HCT116 (cell line): ENCODE measurements at regions not wholly inside any gene's neighbourhood (a gene's known extent, or its start where the extent isn't known, plus 50 kb on each side); places are given as distances from the start of the nearest gene placed in this dataset.

ENCODE experiments used
- ATAC-seq: fragments of 200-7000 bp; cut with Tn5 transposase; 2 replicates; pipeline ENCODE4 v1.9.1; 2020; ENCODE audit warnings: mild to moderate bottlenecking, moderate library complexity
- BruUV-seq: library from RNA; stranded (reverse); fragments of 400-500 nt; replicated peaks from 2 replicates; lab custom pipeline; 2021; lab: Mats Ljungman, UMichigan
- CTCF ChIA-PET: fragments of 300-600 bp; sonication (Branson Sonifier 250); formaldehyde crosslinking; loops from one replicate; lab custom pipeline; 2021; ENCODE audit warnings: antibody characterized with exemption; lab: Charles Lee
- POLR2A ChIA-PET: fragments of 300-600, 350-600 bp; sonication (Branson Sonifier 250); formaldehyde crosslinking; loops from one replicate; lab custom pipeline; 2021; ENCODE audit warnings: antibody characterized with exemption; lab: Charles Lee
- RAD21 ChIA-PET, 2 experiments: fragments of 300-600 bp; sonication (Branson Sonifier 250); formaldehyde crosslinking; loops; one replicate each; lab custom pipeline; 2023; ENCODE audit warnings: low total read pairs in 2 of 2; ENCODE audit not compliant: uncharacterized antibody in 2 of 2, unreplicated experiment in 2 of 2, low non-redundant PET in 1 of 2; lab: Charles Lee
- DNase-seq: peaks from one replicate; pipeline ENCODE4 v3.0.0-alpha.2; 2010; ENCODE audit warnings: low read depth, low spot score
- H2AFZ ChIP-seq: fragments of 200-600 bp; shearing (Covaris generic), sonication (generic); 2 replicates; pipeline ENCODE4 v1.6.1; 2017; ENCODE audit warnings: low read depth, mixed run types, mixed read lengths, antibody characterized with exemption, low read length; ENCODE audit not compliant: poor library complexity, severe bottlenecking
- H3K27ac ChIP-seq: 2 replicates; pipeline ENCODE4 v1.5.1; 2012; ENCODE audit warnings: low read depth, low read length
- H3K27me3 ChIP-seq: fragments of 200-600 bp; sonication (generic); 2 replicates; pipeline ENCODE4 v1.6.1; 2016; ENCODE audit warnings: mixed run types, low read length, mixed read lengths; ENCODE audit not compliant: insufficient read depth
- H3K36me3 ChIP-seq, 2 experiments: fragments of 200-500 bp in 1 of 2; fragments of 200-600 bp in 1 of 2; sonication (Bioruptor generic) in 1 of 2; sonication (generic) in 1 of 2; 2 replicates each; pipeline versions ENCODE4 v1.5.1 to v1.6.1; 2014 to 2016; ENCODE audit warnings: low read length in 2 of 2, inconsistent platforms in 1 of 2, mixed read lengths in 1 of 2, mixed run types in 1 of 2; ENCODE audit not compliant: insufficient read depth in 2 of 2, control insufficient read depth in 1 of 2
- H3K4me1 ChIP-seq, 2 experiments: fragments of 200-600 bp in 1 of 2; sonication (generic) in 1 of 2; 2 replicates each; pipeline versions ENCODE4 v1.5.1 to v1.6.1; 2012 to 2017; ENCODE audit warnings: low read length in 2 of 2, inconsistent platforms in 1 of 2, mild to moderate bottlenecking in 1 of 2, mixed read lengths in 1 of 2, mixed run types in 1 of 2, moderate library complexity in 1 of 2; ENCODE audit not compliant: insufficient read depth in 2 of 2, control insufficient read depth in 1 of 2
- H3K4me2 ChIP-seq: fragments of 200-600 bp; sonication (generic); 2 replicates; pipeline ENCODE4 v1.6.1; 2017; ENCODE audit warnings: mixed run types, low read length, mixed read lengths
- H3K4me3 ChIP-seq, 2 experiments: fragments of 200-600 bp in 1 of 2; sonication (generic) in 1 of 2; replicated peaks in 1 of 2; 2 replicates each; pipeline ENCODE4 v1.5.1; 2011 to 2016; ENCODE audit warnings: low read length in 2 of 2, control low read depth in 1 of 2, low read depth in 1 of 2, mild to moderate bottlenecking in 1 of 2, mixed read lengths in 1 of 2, mixed run types in 1 of 2
- H3K79me2 ChIP-seq: fragments of 200-600 bp; sonication (generic); 2 replicates; pipeline ENCODE4 v1.6.1; 2017; ENCODE audit warnings: mild to moderate bottlenecking, mixed run types, low read length, moderate library complexity, mixed read lengths; ENCODE audit not compliant: insufficient read depth
- H3K9ac ChIP-seq: fragments of 200-600 bp; sonication (generic); 2 replicates; pipeline ENCODE4 v1.6.1; 2016; ENCODE audit warnings: low read length, mixed read lengths
- H3K9me2 ChIP-seq: fragments of 200-600 bp; sonication (generic), shearing (Covaris generic); 2 replicates; pipeline ENCODE4 v1.6.1; 2017; ENCODE audit warnings: mixed run types, mild to moderate bottlenecking, moderate library complexity; ENCODE audit not compliant: insufficient read depth
- H3K9me3 ChIP-seq, 2 experiments: fragments of 200-500 bp in 1 of 2; fragments of 200-600 bp in 1 of 2; sonication (Bioruptor generic) in 1 of 2; sonication (generic) in 1 of 2; 2 replicates each; pipeline ENCODE4 v1.6.1; 2014 to 2017; ENCODE audit warnings: low read length in 2 of 2, mixed read lengths in 2 of 2, inconsistent platforms in 1 of 2, low read depth in 1 of 2, mild to moderate bottlenecking in 1 of 2, mixed run types in 1 of 2, moderate library complexity in 1 of 2; ENCODE audit not compliant: control insufficient read depth in 1 of 2, insufficient read depth in 1 of 2
- H4K20me1 ChIP-seq: fragments of 200-600 bp; sonication (generic), shearing (Covaris generic); 2 replicates; pipeline ENCODE4 v1.6.1; 2017; ENCODE audit warnings: mixed run types, mild to moderate bottlenecking, moderate library complexity; ENCODE audit not compliant: insufficient read depth
- ATF3 ChIP-seq: IDR thresholded peaks from 2 replicates; pipeline ENCODE4 v1.6.1; 2012
- CBX3 ChIP-seq: IDR thresholded peaks from 2 replicates; pipeline ENCODE4 v1.6.1; 2012; ENCODE audit warnings: low read depth
- CEBPB ChIP-seq: IDR thresholded peaks from 2 replicates; pipeline ENCODE4 v1.6.1; 2012; ENCODE audit warnings: low read depth
- EGR1 ChIP-seq: IDR thresholded peaks from 2 replicates; pipeline ENCODE4 v1.6.1; 2012; ENCODE audit warnings: low read depth
- EZH2 ChIP-seq: fragments of 200-600 bp; sonication (generic); IDR thresholded peaks from 2 replicates; pipeline ENCODE4 v1.6.1; 2017; ENCODE audit warnings: antibody characterized with exemption, mixed run types
- FOSL1 ChIP-seq: IDR thresholded peaks from 2 replicates; pipeline ENCODE4 v1.6.1; 2012; ENCODE audit warnings: low read depth
- JUND ChIP-seq: IDR thresholded peaks from 2 replicates; pipeline ENCODE4 v1.6.1; 2012
- POLR2A ChIP-seq: IDR thresholded peaks from 2 replicates; pipeline ENCODE4 v1.7.0; 2011; ENCODE audit warnings: borderline replicate concordance; ENCODE audit not compliant: insufficient read depth, insufficient read length; ENCODE audit errors: extremely low read depth
- RAD21 ChIP-seq: IDR thresholded peaks from 2 replicates; pipeline ENCODE4 v1.6.1; 2012; ENCODE audit warnings: low read depth, mild to moderate bottlenecking
- SP1 ChIP-seq: IDR thresholded peaks from 2 replicates; pipeline ENCODE4 v1.6.1; 2012; ENCODE audit warnings: low read depth
- YY1 ChIP-seq: IDR thresholded peaks from 2 replicates; pipeline ENCODE4 v1.6.1; 2011; ENCODE audit warnings: low read length, low read depth, moderate library complexity, mild to moderate bottlenecking; ENCODE audit not compliant: insufficient replicate concordance; ENCODE audit errors: extremely low read depth
- ZFX ChIP-seq: fragments of 450-650 bp; IDR thresholded peaks from 2 replicates; pipeline ENCODE4 v1.6.1; 2017
- ZNF274 ChIP-seq: fragments of 200-500 bp; sonication (Bioruptor generic); IDR thresholded peaks from 2 replicates; pipeline ENCODE4 v1.6.1; 2014; ENCODE audit warnings: mild to moderate bottlenecking, low read depth, low read length, inconsistent platforms
- intact Hi-C: fragments of 100-400 bp; cut with micrococcal nuclease; formaldehyde crosslinking; loops from 2 replicates; pipeline ENCODE4 v1.10.0; 2022
- TF ChIP-seq, protein P1 (sequence below), 3 experiments: fragments of 200-600 bp in 1 of 3; sonication (generic) in 1 of 3; IDR thresholded peaks in 2 of 3; conservative IDR thresholded peaks in 1 of 3; 2 replicates each; pipeline ENCODE4 v1.5.1; 2012 to 2017; ENCODE audit warnings: low read depth in 2 of 3, low read length in 2 of 3, antibody characterized with exemption in 1 of 3, borderline replicate concordance in 1 of 3, control low read depth in 1 of 3, mild to moderate bottlenecking in 1 of 3, mixed read lengths in 1 of 3, mixed run types in 1 of 3, moderate library complexity in 1 of 3; ENCODE audit not compliant: insufficient read depth in 1 of 3
- TF ChIP-seq, protein P2 (sequence below): IDR thresholded peaks from 2 replicates; pipeline ENCODE4 v1.6.1; 2011; ENCODE audit warnings: mild to moderate bottlenecking, low read length, moderate library complexity; ENCODE audit not compliant: insufficient replicate concordance; ENCODE audit errors: extremely low read depth

- Histone ChIP-seq H3K36me3 (no peaks in the 10 kb centered on the region), H2AFZ (no peak overlapping the region), H3K27me3 (peaks cover 39% of the 10 kb centered on the region), H3K9me2 (no peaks in the 10 kb centered on the region), H3K4me2 (no peak overlapping the region), H3K9me3 (no peaks in the 10 kb centered on the region), H3K4me1 (no peaks in the 10 kb centered on the region; a peak in 1 of 4 replicates), H3K9ac (no peak overlapping the region), H3K27ac (no peak overlapping the region), H3K79me2 (no peaks in the 10 kb centered on the region), H3K4me3 (no peak overlapping the region), H4K20me1 (no peaks in the 10 kb centered on the region)
- no TSS peak for BruUV-seq
- CTCF ChIA-PET = no interaction called here
- DNase-seq (no peak), ATAC-seq (no peak)
- intact Hi-C loops = no loop called here
- RAD21 ChIA-PET = no interaction called here
- POLR2A ChIA-PET = no interaction called here
- TF ChIP-seq SP1 = no peak
- TF ChIP-seq CBX3 = no peak
- TF ChIP-seq YY1 = no peak
- TF ChIP-seq ZNF274 = no peak
- TF ChIP-seq, protein P1, sequence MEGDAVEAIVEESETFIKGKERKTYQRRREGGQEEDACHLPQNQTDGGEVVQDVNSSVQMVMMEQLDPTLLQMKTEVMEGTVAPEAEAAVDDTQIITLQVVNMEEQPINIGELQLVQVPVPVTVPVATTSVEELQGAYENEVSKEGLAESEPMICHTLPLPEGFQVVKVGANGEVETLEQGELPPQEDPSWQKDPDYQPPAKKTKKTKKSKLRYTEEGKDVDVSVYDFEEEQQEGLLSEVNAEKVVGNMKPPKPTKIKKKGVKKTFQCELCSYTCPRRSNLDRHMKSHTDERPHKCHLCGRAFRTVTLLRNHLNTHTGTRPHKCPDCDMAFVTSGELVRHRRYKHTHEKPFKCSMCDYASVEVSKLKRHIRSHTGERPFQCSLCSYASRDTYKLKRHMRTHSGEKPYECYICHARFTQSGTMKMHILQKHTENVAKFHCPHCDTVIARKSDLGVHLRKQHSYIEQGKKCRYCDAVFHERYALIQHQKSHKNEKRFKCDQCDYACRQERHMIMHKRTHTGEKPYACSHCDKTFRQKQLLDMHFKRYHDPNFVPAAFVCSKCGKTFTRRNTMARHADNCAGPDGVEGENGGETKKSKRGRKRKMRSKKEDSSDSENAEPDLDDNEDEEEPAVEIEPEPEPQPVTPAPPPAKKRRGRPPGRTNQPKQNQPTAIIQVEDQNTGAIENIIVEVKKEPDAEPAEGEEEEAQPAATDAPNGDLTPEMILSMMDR (IDR thresholded peaks at IDR 0.05 in 2 of 3, conservative IDR thresholded peaks at IDR 0.05 in 1 of 3; ENCODE audit: borderline replicate concordance in 1 of 3, insufficient read depth in 1 of 3, low read depth in 2 of 3, low read length in 2 of 3) = no peak
- no peak for TF ChIP-seq CEBPB
- TF ChIP-seq, protein P2, sequence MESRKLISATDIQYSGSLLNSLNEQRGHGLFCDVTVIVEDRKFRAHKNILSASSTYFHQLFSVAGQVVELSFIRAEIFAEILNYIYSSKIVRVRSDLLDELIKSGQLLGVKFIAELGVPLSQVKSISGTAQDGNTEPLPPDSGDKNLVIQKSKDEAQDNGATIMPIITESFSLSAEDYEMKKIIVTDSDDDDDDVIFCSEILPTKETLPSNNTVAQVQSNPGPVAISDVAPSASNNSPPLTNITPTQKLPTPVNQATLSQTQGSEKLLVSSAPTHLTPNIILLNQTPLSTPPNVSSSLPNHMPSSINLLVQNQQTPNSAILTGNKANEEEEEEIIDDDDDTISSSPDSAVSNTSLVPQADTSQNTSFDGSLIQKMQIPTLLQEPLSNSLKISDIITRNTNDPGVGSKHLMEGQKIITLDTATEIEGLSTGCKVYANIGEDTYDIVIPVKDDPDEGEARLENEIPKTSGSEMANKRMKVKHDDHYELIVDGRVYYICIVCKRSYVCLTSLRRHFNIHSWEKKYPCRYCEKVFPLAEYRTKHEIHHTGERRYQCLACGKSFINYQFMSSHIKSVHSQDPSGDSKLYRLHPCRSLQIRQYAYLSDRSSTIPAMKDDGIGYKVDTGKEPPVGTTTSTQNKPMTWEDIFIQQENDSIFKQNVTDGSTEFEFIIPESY = no peak
- TF ChIP-seq EGR1 = no peak
- no peak for TF ChIP-seq EZH2
- TF ChIP-seq FOSL1 = no peak
- TF ChIP-seq POLR2A = no peak
- no peak for TF ChIP-seq ZFX
- TF ChIP-seq JUND = no peak
- TF ChIP-seq RAD21 = no peak
- no peak for TF ChIP-seq ATF3
Measured at GRCh38 chr18:24660956-24661355, 200.5 kb downstream of the HRH4 start.
